Esophagus squamous epithelium (tissue), 4 donors: ENCODE measurements at regions not wholly inside any gene's neighbourhood (a gene's known extent, or its start where the extent isn't known, plus 50 kb on each side); places are given as distances from the start of the nearest gene placed in this dataset.

Source experiments
- CTCF ChIP-seq, 6 experiments: fragments of 450-650 bp in 4 of 6; fragments of 200-600 bp in 2 of 6; sonication (generic) in 2 of 6; IDR thresholded peaks; one replicate each; pipeline ENCODE4 v1.5.1; 2016 to 2019; ENCODE audit warnings: antibody characterized with exemption in 6 of 6, mild to moderate bottlenecking in 4 of 6, moderate library complexity in 4 of 6
- POLR2A ChIP-seq, 4 donors: fragments of 450-650 bp; IDR thresholded peaks; one replicate each; pipeline ENCODE4 v1.6.1; 2017; ENCODE audit warnings: antibody characterized with exemption in 4 of 4, mild to moderate bottlenecking in 4 of 4, moderate library complexity in 3 of 4

- no peak for TF ChIP-seq POLR2A (IDR thresholded peaks at IDR 0.05)
- no peak for TF ChIP-seq CTCF (IDR thresholded peaks at IDR 0.05)
These were observed 396.0 kb upstream of the ZNF608 start for GRCh38 chr5:125142458-125142857.
